Neural progenitor cell (in vitro differentiated cells): ENCODE measurements at regions not wholly inside any gene's neighbourhood (a gene's known extent, or its start where the extent isn't known, plus 50 kb on each side); places are given as distances from the start of the nearest gene placed in this dataset.

Experiments used
- DNase-seq: peaks from one replicate; pipeline ENCODE4 v3.0.0-alpha.2; 2016; ENCODE audit warnings: low spot score
- H2AFZ ChIP-seq: fragments of 200-600 bp; sonication (generic); replicated peaks from 2 replicates; pipeline ENCODE4 v1.6.1; 2016; ENCODE audit warnings: antibody characterized with exemption
- H3F3A ChIP-seq: fragments of 200-600 bp; sonication (generic); 2 replicates; pipeline ENCODE4 v1.6.1; 2016; ENCODE audit warnings: antibody characterized with exemption, low read depth
- H3K27ac ChIP-seq: fragments of 200-600 bp; sonication (generic); 2 replicates; pipeline ENCODE4 v1.5.1; 2016; ENCODE audit warnings: mild to moderate bottlenecking
- H3K27me3 ChIP-seq: fragments of 200-600 bp; sonication (generic); 2 replicates; pipeline ENCODE4 v1.6.1; 2016; ENCODE audit warnings: mild to moderate bottlenecking, moderate library complexity
- H3K36me3 ChIP-seq: fragments of 200-600 bp; sonication (generic); 2 replicates; pipeline ENCODE4 v1.5.1; 2016
- H3K4me1 ChIP-seq: fragments of 200-600 bp; sonication (generic); 2 replicates; pipeline ENCODE4 v1.6.1; 2016; ENCODE audit warnings: mixed run types
- H3K4me2 ChIP-seq: fragments of 200-600 bp; sonication (generic); 2 replicates; pipeline ENCODE4 v1.6.1; 2016
- H3K4me3 ChIP-seq: fragments of 200-600 bp; sonication (generic); 2 replicates; pipeline ENCODE4 v1.5.1; 2016
- H3K79me2 ChIP-seq: fragments of 200-600 bp; sonication (generic); 2 replicates; pipeline ENCODE4 v1.6.1; 2016; ENCODE audit warnings: low read depth
- H3K9ac ChIP-seq: fragments of 200-600 bp; sonication (generic); 2 replicates; pipeline ENCODE4 v1.6.1; 2016
- H3K9me3 ChIP-seq: fragments of 200-600 bp; sonication (generic); 2 replicates; pipeline ENCODE4 v1.5.1; 2016; ENCODE audit warnings: low read depth
- H4K20me1 ChIP-seq: fragments of 200-600 bp; sonication (generic); 2 replicates; pipeline ENCODE4 v1.6.1; 2016; ENCODE audit warnings: low read depth
- H3K27ac Mint-ChIP-seq: 3 replicates; pipeline ENCODE4 v1.8.0; 2021; ENCODE audit warnings: mixed read lengths
- H3K27me3 Mint-ChIP-seq: 2 replicates; pipeline ENCODE4 v1.8.0; 2022; ENCODE audit warnings: low read depth, mild to moderate bottlenecking, inconsistent platforms, moderate library complexity, mixed read lengths; ENCODE audit not compliant: insufficient read depth
- H3K36me3 Mint-ChIP-seq: 3 replicates; pipeline ENCODE4 v1.8.0; 2021; ENCODE audit warnings: mixed read lengths
- H3K4me1 Mint-ChIP-seq: 3 replicates; pipeline ENCODE4 v1.8.0; 2021; ENCODE audit warnings: mixed read lengths
- H3K4me3 Mint-ChIP-seq: 3 replicates; pipeline ENCODE4 v1.8.0; 2021; ENCODE audit warnings: mild to moderate bottlenecking, moderate library complexity, mixed read lengths
- H3K9me3 Mint-ChIP-seq: 3 replicates; pipeline ENCODE4 v1.8.0; 2020; ENCODE audit warnings: mixed read lengths
- EZH2 ChIP-seq: fragments of 200-600 bp; sonication (generic); IDR thresholded peaks from 2 replicates; pipeline ENCODE4 v1.6.1; 2017; ENCODE audit warnings: antibody characterized with exemption, mild to moderate bottlenecking, moderate library complexity
- EZH2phosphoT487 ChIP-seq: fragments of 200-600 bp; sonication (generic); IDR thresholded peaks from 2 replicates; pipeline ENCODE4 v1.6.1; 2017; ENCODE audit warnings: antibody characterized with exemption
- TF ChIP-seq, protein P1 (sequence below): fragments of 200-600 bp; sonication (generic); IDR thresholded peaks from 2 replicates; pipeline ENCODE4 v1.5.1; 2017; ENCODE audit warnings: antibody characterized with exemption, mild to moderate bottlenecking

DNA sequence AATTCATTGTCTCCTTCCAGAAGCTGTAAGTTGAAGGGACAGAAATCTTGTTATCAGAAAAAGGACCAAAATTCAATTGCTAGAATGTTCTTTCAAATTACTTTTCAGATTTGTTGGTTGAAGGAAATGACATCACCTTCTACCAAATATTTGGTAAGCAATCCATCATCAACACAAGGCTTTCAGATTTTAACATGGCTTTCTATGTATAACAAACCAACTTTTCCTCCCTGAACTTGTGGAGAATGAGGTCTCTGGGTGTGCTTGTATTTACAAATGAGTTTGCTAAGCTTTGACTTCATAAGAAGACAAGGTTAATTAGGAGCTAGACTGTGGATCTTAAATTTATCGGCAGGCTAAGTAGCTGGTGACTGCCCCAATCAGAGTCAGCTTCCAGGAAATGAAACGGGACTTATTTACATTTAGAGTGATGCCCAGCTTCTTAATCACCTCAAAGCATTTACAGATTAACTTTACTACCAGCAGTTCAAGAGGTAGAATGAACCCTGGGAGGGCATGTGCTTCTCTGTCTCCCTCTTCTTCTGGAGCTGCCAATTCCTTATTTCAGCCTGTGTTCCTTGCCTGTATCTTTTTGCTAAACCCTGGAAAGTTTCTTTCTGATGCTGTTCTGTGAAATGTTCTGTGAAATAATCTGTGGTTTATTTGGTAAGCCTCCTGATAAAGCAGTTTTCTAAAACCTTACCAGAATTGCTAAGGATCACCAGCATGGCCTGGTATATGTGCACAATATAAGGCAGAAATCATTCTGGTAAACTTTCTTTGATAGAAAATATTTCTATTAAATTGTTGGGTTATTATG, 248.8 kb upstream of the FZD8 start:
- peaks cover 3% of the 10 kb centered on the region for H3K36me3 ChIP-seq
- no peak overlapping the region for H3K9ac ChIP-seq
- peaks cover 15% of the 10 kb centered on the region for H3K9me3 Mint-ChIP-seq
- H2AFZ ChIP-seq, result no peak overlapping the region
- no peaks in the 10 kb centered on the region for H3K79me2 ChIP-seq
- no peaks in the 10 kb centered on the region for H3K36me3 Mint-ChIP-seq
- H3K27me3 Mint-ChIP-seq, result peaks cover 3% of the 10 kb centered on the region
- H3K9me3 ChIP-seq, result no peaks in the 10 kb centered on the region
- peaks cover 2% of the 10 kb centered on the region for H3F3A ChIP-seq
- no peak overlapping the region for H3K4me3 Mint-ChIP-seq
- DNase-seq, result no peak
- H3K4me2 ChIP-seq, result no peak overlapping the region
- H3K4me1 Mint-ChIP-seq, result peaks cover 10% of the 10 kb centered on the region
- H3K27ac ChIP-seq, result no peak overlapping the region
- TF ChIP-seq, protein P1, sequence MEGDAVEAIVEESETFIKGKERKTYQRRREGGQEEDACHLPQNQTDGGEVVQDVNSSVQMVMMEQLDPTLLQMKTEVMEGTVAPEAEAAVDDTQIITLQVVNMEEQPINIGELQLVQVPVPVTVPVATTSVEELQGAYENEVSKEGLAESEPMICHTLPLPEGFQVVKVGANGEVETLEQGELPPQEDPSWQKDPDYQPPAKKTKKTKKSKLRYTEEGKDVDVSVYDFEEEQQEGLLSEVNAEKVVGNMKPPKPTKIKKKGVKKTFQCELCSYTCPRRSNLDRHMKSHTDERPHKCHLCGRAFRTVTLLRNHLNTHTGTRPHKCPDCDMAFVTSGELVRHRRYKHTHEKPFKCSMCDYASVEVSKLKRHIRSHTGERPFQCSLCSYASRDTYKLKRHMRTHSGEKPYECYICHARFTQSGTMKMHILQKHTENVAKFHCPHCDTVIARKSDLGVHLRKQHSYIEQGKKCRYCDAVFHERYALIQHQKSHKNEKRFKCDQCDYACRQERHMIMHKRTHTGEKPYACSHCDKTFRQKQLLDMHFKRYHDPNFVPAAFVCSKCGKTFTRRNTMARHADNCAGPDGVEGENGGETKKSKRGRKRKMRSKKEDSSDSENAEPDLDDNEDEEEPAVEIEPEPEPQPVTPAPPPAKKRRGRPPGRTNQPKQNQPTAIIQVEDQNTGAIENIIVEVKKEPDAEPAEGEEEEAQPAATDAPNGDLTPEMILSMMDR, result no peak
- no peak for TF ChIP-seq EZH2phosphoT487
- no peaks in the 10 kb centered on the region for H3K27me3 ChIP-seq
- no peaks in the 10 kb centered on the region for H4K20me1 ChIP-seq
- no peak overlapping the region for H3K4me3 ChIP-seq
- no peak overlapping the region for H3K27ac Mint-ChIP-seq
- peaks cover 7% of the 10 kb centered on the region for H3K4me1 ChIP-seq

DNA sequence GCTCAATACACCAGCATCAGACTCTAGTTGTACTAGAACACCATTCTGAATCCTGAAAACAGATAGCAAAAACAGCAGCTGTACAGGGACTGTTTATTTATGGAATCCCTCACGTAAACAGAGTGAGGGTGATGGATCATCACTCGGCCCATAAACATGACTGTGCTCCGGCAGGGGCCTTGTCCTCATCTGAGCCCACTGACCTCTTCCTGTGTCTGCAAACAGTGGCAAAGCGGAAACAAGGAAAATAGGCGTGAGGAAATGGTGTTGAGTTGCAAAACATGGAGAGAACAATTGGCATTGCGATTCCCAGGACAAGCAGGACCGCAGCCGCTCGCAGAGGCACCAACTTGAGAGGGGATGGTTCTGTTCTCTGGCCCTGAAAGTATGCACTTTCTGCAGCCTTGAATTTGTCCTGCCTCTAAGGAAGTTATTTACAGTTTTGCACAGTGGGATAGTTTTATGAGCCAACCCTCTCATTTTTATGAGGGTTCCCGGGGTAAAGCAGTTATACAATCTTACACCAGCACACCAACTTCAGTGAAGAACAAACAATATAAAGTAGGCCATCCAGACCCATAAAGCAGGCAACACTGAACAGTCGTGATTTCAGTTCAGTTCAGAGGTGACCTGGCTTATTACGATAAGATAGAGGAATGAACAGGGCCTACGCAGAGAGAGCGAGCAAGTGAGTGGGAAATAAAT, 248.0 kb upstream of the FZD8 start:
- peaks cover 14% of the 10 kb centered on the region for H3K4me1 ChIP-seq
- H3K36me3 Mint-ChIP-seq, result no peaks in the 10 kb centered on the region
- no peak overlapping the region for H3K4me3 ChIP-seq
- H3K79me2 ChIP-seq, result no peaks in the 10 kb centered on the region
- no peak overlapping the region for H2AFZ ChIP-seq
- no peak for TF ChIP-seq EZH2phosphoT487
- no peak for TF ChIP-seq EZH2
- TF ChIP-seq, protein P1, result no peak
- no peak overlapping the region for H3K27ac ChIP-seq
- H3K27me3 ChIP-seq, result no peaks in the 10 kb centered on the region
- peaks cover 14% of the 10 kb centered on the region for H3K4me1 Mint-ChIP-seq
- no peak overlapping the region for H3K27ac Mint-ChIP-seq
- peaks cover 4% of the 10 kb centered on the region for H3K27me3 Mint-ChIP-seq
- peaks cover 3% of the 10 kb centered on the region for H3K36me3 ChIP-seq
- H3K9me3 Mint-ChIP-seq, result peaks cover 18% of the 10 kb centered on the region
- H3K9ac ChIP-seq, result no peak overlapping the region
- no peak overlapping the region for H3K4me2 ChIP-seq
- H4K20me1 ChIP-seq, result no peaks in the 10 kb centered on the region
- peak overlapping the region; percentile 41 for H3K4me3 Mint-ChIP-seq
- no peak for DNase-seq
- peaks cover 10% of the 10 kb centered on the region for H3F3A ChIP-seq
- no peaks in the 10 kb centered on the region for H3K9me3 ChIP-seq

DNA sequence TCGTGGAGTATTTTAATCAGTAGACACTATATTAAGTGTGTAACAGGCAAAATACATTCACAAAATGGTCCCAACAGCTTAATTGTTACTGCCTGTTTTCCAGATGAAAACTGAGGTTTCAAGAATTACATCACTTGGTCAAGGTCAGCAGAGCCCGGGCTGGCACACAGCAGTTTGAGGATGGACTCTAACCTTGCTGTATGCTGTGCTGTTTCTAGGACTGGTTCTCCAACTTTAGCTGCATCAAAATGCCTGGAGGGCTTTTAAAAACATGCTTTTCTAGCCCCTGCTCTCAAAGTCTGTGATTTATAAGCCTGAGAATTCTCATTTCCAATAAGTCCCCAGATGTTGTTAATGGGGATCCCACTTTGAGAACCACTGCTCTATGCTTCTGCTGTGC, 247.1 kb upstream of the FZD8 start:
- Mint-ChIP-seq H3K4me3 (no peak overlapping the region), H3K27ac (no peak overlapping the region), H3K36me3 (no peaks in the 10 kb centered on the region), H3K9me3 (peaks cover 15% of the 10 kb centered on the region), H3K27me3 (peaks cover 10% of the 10 kb centered on the region), H3K4me1 (peaks cover 22% of the 10 kb centered on the region)
- no peak overlapping the region for H3K9ac ChIP-seq
- H3K36me3 ChIP-seq, result peaks cover 3% of the 10 kb centered on the region
- peaks cover 23% of the 10 kb centered on the region for H3K4me1 ChIP-seq
- no peaks in the 10 kb centered on the region for H4K20me1 ChIP-seq
- TF ChIP-seq, protein P1, result no peak
- TF ChIP-seq EZH2phosphoT487, result no peak
- no peak for TF ChIP-seq EZH2
- DNase-seq, result no peak
- no peaks in the 10 kb centered on the region for H3K79me2 ChIP-seq
- H3F3A ChIP-seq, result peaks cover 19% of the 10 kb centered on the region
- H2AFZ ChIP-seq, result no peak overlapping the region
- H3K27me3 ChIP-seq, result no peaks in the 10 kb centered on the region
- no peaks in the 10 kb centered on the region for H3K9me3 ChIP-seq
- H3K4me3 ChIP-seq, result no peak overlapping the region
- no peak overlapping the region for H3K4me2 ChIP-seq
- no peak overlapping the region for H3K27ac ChIP-seq
